Stomach (tissue), 4 donors: ENCODE measurements at regions not wholly inside any gene's neighbourhood (a gene's known extent, or its start where the extent isn't known, plus 50 kb on each side); places are given as distances from the start of the nearest gene placed in this dataset.

Experiments used
- CTCF ChIP-seq, 7 experiments: fragments of 450-650 bp in 4 of 7; fragments of 200-600 bp in 3 of 7; sonication (generic) in 3 of 7; IDR thresholded peaks; one replicate each; pipeline ENCODE4 v1.5.1; 2016 to 2019; ENCODE audit warnings: antibody characterized with exemption in 7 of 7, control low read depth in 2 of 7, mild to moderate bottlenecking in 1 of 7
- POLR2A ChIP-seq, 4 donors: fragments of 450-650 bp; IDR thresholded peaks; one replicate each; pipeline ENCODE4 v1.6.1; 2016; ENCODE audit warnings: antibody characterized with exemption in 4 of 4, control low read depth in 2 of 4, mild to moderate bottlenecking in 1 of 4, moderate library complexity in 1 of 4

- TF ChIP-seq CTCF (IDR thresholded peaks at IDR 0.05) (no peak), POLR2A (IDR thresholded peaks at IDR 0.05) (no peak)
Observed at GRCh38 chr3:144655423-144655822, 683.8 kb downstream of the DIPK2A start.
